SH-SY5Y (cell line): ENCODE measurements at regions not wholly inside any gene's neighbourhood (a gene's known extent, or its start where the extent isn't known, plus 50 kb on each side); places are given as distances from the start of the nearest gene placed in this dataset.

Experiments used
- GATA2 ChIP-seq: IDR thresholded peaks from 2 replicates; pipeline ENCODE4 v1.6.1; 2011; ENCODE audit warnings: mild to moderate bottlenecking, low read depth, low read length
- GATA3 ChIP-seq: IDR thresholded peaks from 2 replicates; pipeline ENCODE4 v1.6.1; 2011; ENCODE audit warnings: low read depth, mild to moderate bottlenecking, low read length, moderate library complexity

GRCh38 chr13:31955101-31955500, 76.5 kb upstream of the FRY start:
- TF ChIP-seq GATA2 (no peak), GATA3 (no peak)
